NCI-H1092 (cell line): ENCODE measurements at regions not wholly inside any gene's neighbourhood (a gene's known extent, or its start where the extent isn't known, plus 50 kb on each side); places are given as distances from the start of the nearest gene placed in this dataset.
A peak's percentile ranks its signal among the peaks of the same experiment; 100 is the strongest.
"Not testable (repeated sequence)": the region's sequence is repeated elsewhere in the genome, so short reads cannot be mapped to it uniquely, and the experiment has no call there.

ENCODE experiments used
- DNase-seq: peaks from one replicate; lab custom pipeline; 2025; lab: John Stamatoyannopoulos, UW

GRCh38 chr2:375956-376307 is 88.0 kb upstream of the ALKAL2 start:
- DNase-seq, result no peak

GRCh38 chr2:375270-375955 is 87.5 kb upstream of the ALKAL2 start:
- DNase-seq, result no peak

GRCh38 chr2:368386-368785 is 80.5 kb upstream of the ALKAL2 start:
- no peak for DNase-seq

- DNase-seq, result no peak
Observed at GRCh38 chr2:367246-367645, 79.4 kb upstream of the ALKAL2 start.

GRCh38 chr2:366706-367105 is 78.8 kb upstream of the ALKAL2 start:
- no peak for DNase-seq

- DNase-seq, result no peak
Observed at GRCh38 chr2:365367-366275, 77.7 kb upstream of the ALKAL2 start.

- no peak for DNase-seq
Observed at GRCh38 chr2:363824-364470, 76.1 kb upstream of the ALKAL2 start.

GRCh38 chr2:362924-363323 is 75.0 kb upstream of the ALKAL2 start:
- no peak for DNase-seq

GRCh38 chr2:360124-360523 is 72.2 kb upstream of the ALKAL2 start:
- no peak for DNase-seq

- DNase-seq, result no peak
Observed at GRCh38 chr2:359047-359446, 71.2 kb upstream of the ALKAL2 start.

- no peak for DNase-seq
Observed at GRCh38 chr2:357811-358210, 69.9 kb upstream of the ALKAL2 start.

- DNase-seq, result not testable (repeated sequence)
Observed at GRCh38 chr2:356304-356703, 68.4 kb upstream of the ALKAL2 start.

- DNase-seq, result no peak
Observed at GRCh38 chr2:355773-356172, 67.9 kb upstream of the ALKAL2 start.

GRCh38 chr2:352696-353095 is 64.8 kb upstream of the ALKAL2 start:
- DNase-seq, result no peak

- DNase-seq, result no peak
Observed at GRCh38 chr2:349390-349789, 61.5 kb upstream of the ALKAL2 start.

GRCh38 chr2:348361-348916 is 60.5 kb upstream of the ALKAL2 start:
- no peak for DNase-seq

GRCh38 chr2:344811-345210 is 56.9 kb upstream of the ALKAL2 start:
- DNase-seq, result no peak

- DNase-seq, result no peak
Observed at GRCh38 chr2:343355-343754, 55.5 kb upstream of the ALKAL2 start.

- DNase-seq, result no peak
Observed at GRCh38 chr2:341912-342311, 54.0 kb upstream of the ALKAL2 start.

GRCh38 chr2:341017-341542 is 53.2 kb upstream of the ALKAL2 start:
- peak; percentile 6 for DNase-seq
